Retinal pigment epithelial cell (primary cell): ENCODE measurements at regions not wholly inside any gene's neighbourhood (a gene's known extent, or its start where the extent isn't known, plus 50 kb on each side); places are given as distances from the start of the nearest gene placed in this dataset.
A peak's percentile ranks its signal among the peaks of the same experiment; 100 is the strongest.

ENCODE experiments used
- DNase-seq: peaks from one replicate; pipeline ENCODE4 v3.0.0-alpha.2; 2010; ENCODE audit warnings: low read depth
- H3K4me3 ChIP-seq: 2 replicates; pipeline ENCODE4 v1.5.1; 2011; ENCODE audit warnings: mild to moderate bottlenecking, low read length, control low read depth, moderate library complexity
- TF ChIP-seq, protein P1 (sequence below): conservative IDR thresholded peaks from 2 replicates; pipeline ENCODE4 v1.5.1; 2011; ENCODE audit warnings: low read depth, low read length, control low read depth, inconsistent platforms

DNA sequence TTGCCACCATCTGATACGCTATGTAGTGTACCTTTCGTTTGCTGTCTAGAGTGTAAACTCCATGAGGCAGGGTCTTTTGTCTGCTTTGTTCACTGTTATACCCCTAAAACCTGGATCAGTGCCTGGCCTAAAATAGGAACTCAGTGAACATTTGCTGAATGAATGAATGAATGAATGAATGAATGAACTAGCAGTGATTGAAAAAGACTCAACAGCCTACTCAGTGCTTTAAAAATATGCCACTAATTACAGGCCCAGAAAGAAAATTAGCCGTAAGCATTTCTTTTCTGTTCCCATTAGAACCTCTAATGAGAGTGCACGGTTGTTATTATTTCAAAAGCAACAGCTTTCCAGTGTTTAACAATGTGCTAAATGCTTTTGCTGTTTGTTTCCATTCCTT lies 69.3 kb upstream of the SYT6 start:
- TF ChIP-seq, protein P1, sequence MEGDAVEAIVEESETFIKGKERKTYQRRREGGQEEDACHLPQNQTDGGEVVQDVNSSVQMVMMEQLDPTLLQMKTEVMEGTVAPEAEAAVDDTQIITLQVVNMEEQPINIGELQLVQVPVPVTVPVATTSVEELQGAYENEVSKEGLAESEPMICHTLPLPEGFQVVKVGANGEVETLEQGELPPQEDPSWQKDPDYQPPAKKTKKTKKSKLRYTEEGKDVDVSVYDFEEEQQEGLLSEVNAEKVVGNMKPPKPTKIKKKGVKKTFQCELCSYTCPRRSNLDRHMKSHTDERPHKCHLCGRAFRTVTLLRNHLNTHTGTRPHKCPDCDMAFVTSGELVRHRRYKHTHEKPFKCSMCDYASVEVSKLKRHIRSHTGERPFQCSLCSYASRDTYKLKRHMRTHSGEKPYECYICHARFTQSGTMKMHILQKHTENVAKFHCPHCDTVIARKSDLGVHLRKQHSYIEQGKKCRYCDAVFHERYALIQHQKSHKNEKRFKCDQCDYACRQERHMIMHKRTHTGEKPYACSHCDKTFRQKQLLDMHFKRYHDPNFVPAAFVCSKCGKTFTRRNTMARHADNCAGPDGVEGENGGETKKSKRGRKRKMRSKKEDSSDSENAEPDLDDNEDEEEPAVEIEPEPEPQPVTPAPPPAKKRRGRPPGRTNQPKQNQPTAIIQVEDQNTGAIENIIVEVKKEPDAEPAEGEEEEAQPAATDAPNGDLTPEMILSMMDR: no peak
- no peak overlapping the region for H3K4me3 ChIP-seq
- DNase-seq: no peak

DNA sequence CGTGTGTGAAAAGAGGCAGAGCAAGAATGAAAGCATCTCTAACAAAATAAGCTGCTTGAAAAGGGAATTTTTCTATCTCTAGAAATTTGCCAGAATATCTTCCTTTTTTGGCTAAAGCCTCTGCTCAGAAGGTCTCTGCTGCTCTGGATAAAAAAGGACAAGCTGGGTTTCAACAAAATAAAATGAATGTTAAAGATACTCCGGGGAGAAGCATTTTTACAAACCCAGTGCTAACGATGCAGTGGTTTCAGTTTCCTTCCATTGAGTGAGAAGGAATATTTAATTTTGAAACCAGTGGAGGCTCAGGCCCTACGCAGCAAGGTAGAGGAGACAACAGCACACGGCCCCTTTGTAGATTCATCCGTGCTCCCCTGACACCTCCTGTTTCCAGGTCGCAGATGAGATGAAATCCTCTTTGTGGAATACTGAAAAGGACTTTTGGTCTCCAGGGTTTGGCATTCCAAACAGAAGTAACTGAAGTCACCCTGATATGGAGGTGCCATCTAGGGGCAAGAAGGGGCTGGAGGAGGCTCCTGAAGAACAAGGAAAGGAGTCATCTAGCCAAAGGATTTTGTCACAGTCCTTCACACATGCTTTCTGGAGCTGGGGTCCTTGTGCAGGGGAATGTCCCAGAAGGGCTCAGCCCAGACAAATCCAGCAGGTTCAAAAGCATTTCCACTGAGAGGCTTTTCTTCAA lies 65.7 kb upstream of the SYT6 start:
- TF ChIP-seq, protein P1: peak; percentile 29
- DNase-seq: no peak
- H3K4me3 ChIP-seq: no peak overlapping the region

DNA sequence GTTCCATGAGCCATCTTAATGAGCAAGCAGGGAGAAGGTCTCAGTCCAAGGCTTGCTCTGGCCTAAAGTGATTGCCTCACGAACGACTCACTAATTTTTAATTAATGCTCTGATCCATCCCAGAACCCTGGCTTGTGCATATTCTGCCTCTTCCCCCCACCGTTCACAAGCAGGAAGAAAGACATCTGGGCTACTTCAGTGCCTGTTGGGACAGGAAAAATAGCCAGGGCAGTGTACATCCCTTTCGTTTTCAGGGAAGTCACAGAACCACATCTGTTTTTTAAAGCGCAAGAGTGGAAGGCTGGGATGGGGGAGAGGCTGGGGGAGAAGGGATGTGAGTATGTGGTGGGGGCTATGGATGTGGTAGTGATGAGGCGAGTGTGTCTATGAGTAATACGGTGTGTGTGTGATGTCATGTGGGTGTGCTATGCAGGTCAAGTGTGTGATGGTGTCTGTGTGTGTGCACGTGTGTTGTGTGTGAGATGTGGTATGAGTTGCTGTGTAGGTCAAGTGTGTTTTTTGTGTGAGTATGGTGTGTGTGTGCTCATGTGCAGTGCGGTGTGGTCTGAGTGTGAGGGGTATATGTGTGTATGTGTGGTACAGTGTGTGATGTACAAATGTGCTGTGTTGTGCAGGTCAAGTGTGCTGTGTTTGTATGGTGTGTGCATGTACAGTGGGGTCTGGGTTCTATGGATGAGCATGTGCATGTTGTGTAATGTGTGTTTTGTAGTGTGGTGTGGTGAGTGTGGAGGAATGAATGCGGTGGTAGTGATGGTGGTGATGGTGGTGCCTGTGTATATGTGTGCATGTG lies 64.9 kb upstream of the SYT6 start:
- no peak overlapping the region for H3K4me3 ChIP-seq
- DNase-seq: no peak
- TF ChIP-seq, protein P1: no peak

DNA sequence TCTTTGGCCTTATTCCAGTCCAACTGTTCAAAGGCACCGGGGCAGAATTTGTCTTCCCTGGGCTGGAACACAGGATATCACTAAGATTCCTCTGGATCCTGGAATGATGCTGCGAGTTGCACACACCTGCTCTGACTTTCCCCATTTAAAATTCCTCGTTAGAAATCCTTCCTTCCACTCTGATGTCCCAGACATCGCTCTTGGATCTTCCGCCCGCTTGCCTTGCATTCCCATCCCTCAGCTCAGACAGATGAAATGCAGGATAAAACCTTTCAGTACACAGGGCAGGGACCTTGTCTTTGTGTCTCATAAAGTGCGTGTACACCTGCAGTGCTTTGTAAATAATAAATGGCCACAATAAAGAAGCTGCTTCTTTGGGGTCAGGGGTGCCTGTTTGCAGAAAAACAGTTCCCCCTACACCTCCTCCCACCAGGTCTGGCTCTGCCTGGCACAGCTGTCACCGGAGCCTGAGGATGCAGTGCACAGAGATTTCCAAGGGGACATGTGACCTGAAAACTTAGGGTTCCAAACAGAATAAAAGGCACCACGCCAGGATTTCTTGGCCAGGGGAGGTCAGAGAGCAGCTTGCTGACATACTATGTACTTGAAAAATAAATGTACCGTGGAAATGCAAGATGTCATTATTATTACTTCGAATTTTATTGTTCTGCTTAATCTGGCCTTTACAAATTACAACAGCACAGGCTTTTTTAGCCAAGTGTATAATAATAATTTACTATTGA lies 62.9 kb upstream of the SYT6 start:
- H3K4me3 ChIP-seq: no peak overlapping the region
- TF ChIP-seq, protein P1: no peak

DNA sequence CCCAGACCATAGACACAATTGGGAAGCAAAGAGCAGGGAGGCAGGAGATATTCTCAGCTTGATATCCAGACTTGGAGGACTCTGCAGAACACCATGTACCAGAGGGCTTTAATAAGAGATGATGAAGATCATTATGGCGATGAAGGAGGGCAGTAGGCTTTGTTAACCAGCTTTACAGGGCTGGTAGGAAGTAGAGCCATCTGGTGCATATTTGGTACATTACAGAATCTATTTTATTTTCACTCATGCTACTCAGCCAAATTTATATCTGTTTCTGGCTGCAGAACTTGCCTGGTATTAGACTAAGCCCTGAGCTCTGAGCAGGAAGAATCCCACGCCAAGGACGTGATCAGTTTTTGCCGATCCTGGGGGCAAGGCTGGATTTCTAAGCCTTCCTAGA lies 61.8 kb upstream of the SYT6 start:
- DNase-seq: no peak

More for the DNA sequence above, 62.9 kb upstream of the SYT6 start:
- DNase-seq: no peak

DNA sequence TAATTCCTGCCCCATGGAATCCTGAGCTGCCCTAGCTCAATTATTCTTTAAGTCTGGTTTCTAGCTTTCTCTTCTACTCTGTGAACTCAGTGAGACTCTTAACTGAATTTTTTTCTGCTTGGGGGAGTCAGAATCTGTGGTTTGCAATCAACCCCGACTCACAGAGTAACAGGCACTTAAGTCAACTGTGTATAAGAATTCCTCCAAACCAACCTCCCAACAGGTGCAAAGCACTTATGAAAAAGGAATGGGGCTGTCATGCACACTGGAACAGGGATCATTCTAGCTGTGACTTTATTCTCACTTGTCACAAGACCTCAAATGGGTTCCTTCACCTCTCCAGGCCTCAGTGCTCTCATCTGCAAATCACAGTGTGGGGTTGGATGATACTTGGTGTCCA lies 60.3 kb upstream of the SYT6 start:
- H3K4me3 ChIP-seq: no peak overlapping the region
- TF ChIP-seq, protein P1: no peak
- DNase-seq: no peak

More for the DNA sequence above, 61.8 kb upstream of the SYT6 start:
- H3K4me3 ChIP-seq: no peak overlapping the region
- TF ChIP-seq, protein P1: no peak
